Osteoblast (primary cell): ENCODE measurements at regions not wholly inside any gene's neighbourhood (a gene's known extent, or its start where the extent isn't known, plus 50 kb on each side); places are given as distances from the start of the nearest gene placed in this dataset.

Experiments
- DNase-seq: peaks from one replicate; pipeline ENCODE4 v3.0.0; 2011; ENCODE audit warnings: low spot score, mixed read lengths; ENCODE audit not compliant: insufficient read length; ENCODE audit errors: missing footprints
- H2AFZ ChIP-seq: 2 replicates; pipeline ENCODE4 v1.6.0; 2011; ENCODE audit warnings: mild to moderate bottlenecking, low read length
- H3K27ac ChIP-seq: 2 replicates; pipeline ENCODE4 v1.5.1; 2011; ENCODE audit warnings: mild to moderate bottlenecking, low read depth, low read length, moderate library complexity
- H3K27me3 ChIP-seq: 2 replicates; pipeline ENCODE4 v1.6.0; 2012; ENCODE audit warnings: mild to moderate bottlenecking, control low read depth, inconsistent platforms, low read length, moderate library complexity; ENCODE audit not compliant: insufficient read depth
- H3K36me3 ChIP-seq: 2 replicates; pipeline ENCODE4 v1.5.1; 2011; ENCODE audit warnings: mild to moderate bottlenecking, low read length, control low read depth, moderate library complexity; ENCODE audit not compliant: insufficient read depth
- H3K4me1 ChIP-seq: 2 replicates; pipeline ENCODE4 v1.5.1; 2011; ENCODE audit warnings: mild to moderate bottlenecking, low read length, control low read depth, moderate library complexity; ENCODE audit not compliant: insufficient read depth
- H3K4me2 ChIP-seq: 2 replicates; pipeline ENCODE4 v1.6.0; 2011; ENCODE audit warnings: mild to moderate bottlenecking, low read length; ENCODE audit not compliant: insufficient read depth
- H3K4me3 ChIP-seq: fragments of 200-600 bp; sonication (generic); 3 replicates; pipeline ENCODE4 v1.5.1; 2012; ENCODE audit warnings: mild to moderate bottlenecking, low read length, inconsistent platforms; ENCODE audit not compliant: insufficient read depth
- H3K79me2 ChIP-seq: 2 replicates; pipeline ENCODE4 v1.6.0; 2012; ENCODE audit warnings: mild to moderate bottlenecking, low read length, control low read depth, inconsistent platforms; ENCODE audit not compliant: insufficient read depth
- H3K9me3 ChIP-seq: 2 replicates; pipeline ENCODE4 v1.5.1; 2011; ENCODE audit warnings: low read depth, low read length, control low read depth
- H4K20me1 ChIP-seq: 2 replicates; pipeline ENCODE4 v1.6.0; 2012; ENCODE audit warnings: mild to moderate bottlenecking, low read length, control low read depth; ENCODE audit not compliant: insufficient read depth
- CTCF ChIP-seq: IDR thresholded peaks from 2 replicates; pipeline ENCODE4 v1.5.1; 2011; ENCODE audit warnings: mild to moderate bottlenecking, low read depth, low read length, moderate library complexity; ENCODE audit errors: extremely low read depth

GRCh38 chr2:234836271-234836670, 115.5 kb upstream of the SH3BP4 start:
- Histone ChIP-seq H2AFZ (no peak overlapping the region), H3K79me2 (no peaks in the 10 kb centered on the region), H3K36me3 (no peaks in the 10 kb centered on the region), H3K27ac (no peak overlapping the region), H3K4me3 (no peak overlapping the region), H3K27me3 (no peaks in the 10 kb centered on the region), H4K20me1 (no peaks in the 10 kb centered on the region), H3K4me1 (peaks cover 15% of the 10 kb centered on the region), H3K4me2 (no peak overlapping the region), H3K9me3 (no peaks in the 10 kb centered on the region)
- TF ChIP-seq CTCF = no peak
- DNase-seq = no peak

GRCh38 chr2:234835738-234836137, 116.1 kb upstream of the SH3BP4 start:
- H3K4me1 ChIP-seq = peaks cover 11% of the 10 kb centered on the region
- H3K4me2 ChIP-seq = no peak overlapping the region
- H4K20me1 ChIP-seq = no peaks in the 10 kb centered on the region
- no peak for DNase-seq
- no peak for TF ChIP-seq CTCF
- H3K9me3 ChIP-seq = no peaks in the 10 kb centered on the region
- H3K36me3 ChIP-seq = no peaks in the 10 kb centered on the region
- no peak overlapping the region for H2AFZ ChIP-seq
- H3K79me2 ChIP-seq = no peaks in the 10 kb centered on the region
- H3K27me3 ChIP-seq = no peaks in the 10 kb centered on the region
- H3K27ac ChIP-seq = no peak overlapping the region
- no peak overlapping the region for H3K4me3 ChIP-seq

- Histone ChIP-seq H3K27ac (no peak overlapping the region), H3K27me3 (no peaks in the 10 kb centered on the region), H3K4me2 (no peak overlapping the region), H3K4me1 (no peaks in the 10 kb centered on the region), H3K36me3 (no peaks in the 10 kb centered on the region), H3K9me3 (no peaks in the 10 kb centered on the region), H4K20me1 (no peaks in the 10 kb centered on the region), H3K4me3 (no peak overlapping the region), H3K79me2 (no peaks in the 10 kb centered on the region), H2AFZ (no peak overlapping the region)
- TF ChIP-seq CTCF = no peak
- DNase-seq = no peak
Observed at GRCh38 chr2:234834228-234834923, 117.4 kb upstream of the SH3BP4 start.

GRCh38 chr2:234830853-234831252, 121.0 kb upstream of the SH3BP4 start:
- Histone ChIP-seq H3K27me3 (no peaks in the 10 kb centered on the region), H3K4me2 (no peak overlapping the region)
- no peak for TF ChIP-seq CTCF

More at GRCh38 chr2:234830853-234831252, 121.0 kb upstream of the SH3BP4 start:
- H3K79me2 ChIP-seq = no peaks in the 10 kb centered on the region
- no peak overlapping the region for H2AFZ ChIP-seq
- no peaks in the 10 kb centered on the region for H4K20me1 ChIP-seq
- H3K4me1 ChIP-seq = no peaks in the 10 kb centered on the region
- H3K36me3 ChIP-seq = no peaks in the 10 kb centered on the region
- H3K4me3 ChIP-seq = no peak overlapping the region
- no peak overlapping the region for H3K27ac ChIP-seq
- H3K9me3 ChIP-seq = no peaks in the 10 kb centered on the region
- DNase-seq = no peak
